AG04450 (cell line): ENCODE measurements at regions not wholly inside any gene's neighbourhood (a gene's known extent, or its start where the extent isn't known, plus 50 kb on each side); places are given as distances from the start of the nearest gene placed in this dataset.

Experiments used
- CTCF ChIA-PET: fragments of 300-600, 350-600 bp; formaldehyde crosslinking; extraction: SDS; loops from one replicate; lab custom pipeline; 2022; ENCODE audit warnings: antibody characterized with exemption, inconsistent platforms; lab: Charles Lee
- POLR2A ChIA-PET: fragments of 350-600 bp; formaldehyde crosslinking; extraction: SDS; loops from one replicate; lab custom pipeline; 2021; ENCODE audit warnings: antibody characterized with exemption, inconsistent platforms; lab: Yijun Ruan, JAX
- DNase-seq: peaks from one replicate; pipeline ENCODE4 v3.0.0-alpha.2; 2011; ENCODE audit warnings: low read depth, low spot score
- H3K27ac ChIP-seq: one replicate; pipeline ENCODE4 v1.5.1; 2012; ENCODE audit warnings: low read depth, low read length, control low read depth
- H3K27me3 ChIP-seq: one replicate; pipeline ENCODE4 v1.6.0; 2012; ENCODE audit warnings: low read length; ENCODE audit not compliant: control insufficient read depth, insufficient read depth
- H3K4me3 ChIP-seq: 2 replicates; pipeline ENCODE4 v1.5.1; 2011; ENCODE audit warnings: mild to moderate bottlenecking, low read depth, low read length, control low read depth
- H3K9me3 ChIP-seq: 2 replicates; pipeline ENCODE4 v1.5.1; 2012; ENCODE audit warnings: low read length; ENCODE audit not compliant: control insufficient read depth, insufficient read depth
- TF ChIP-seq, protein P1 (sequence below): IDR thresholded peaks from 2 replicates; pipeline ENCODE4 v1.5.1; 2011; ENCODE audit warnings: low read depth, low read length, control low read depth, inconsistent platforms

DNA sequence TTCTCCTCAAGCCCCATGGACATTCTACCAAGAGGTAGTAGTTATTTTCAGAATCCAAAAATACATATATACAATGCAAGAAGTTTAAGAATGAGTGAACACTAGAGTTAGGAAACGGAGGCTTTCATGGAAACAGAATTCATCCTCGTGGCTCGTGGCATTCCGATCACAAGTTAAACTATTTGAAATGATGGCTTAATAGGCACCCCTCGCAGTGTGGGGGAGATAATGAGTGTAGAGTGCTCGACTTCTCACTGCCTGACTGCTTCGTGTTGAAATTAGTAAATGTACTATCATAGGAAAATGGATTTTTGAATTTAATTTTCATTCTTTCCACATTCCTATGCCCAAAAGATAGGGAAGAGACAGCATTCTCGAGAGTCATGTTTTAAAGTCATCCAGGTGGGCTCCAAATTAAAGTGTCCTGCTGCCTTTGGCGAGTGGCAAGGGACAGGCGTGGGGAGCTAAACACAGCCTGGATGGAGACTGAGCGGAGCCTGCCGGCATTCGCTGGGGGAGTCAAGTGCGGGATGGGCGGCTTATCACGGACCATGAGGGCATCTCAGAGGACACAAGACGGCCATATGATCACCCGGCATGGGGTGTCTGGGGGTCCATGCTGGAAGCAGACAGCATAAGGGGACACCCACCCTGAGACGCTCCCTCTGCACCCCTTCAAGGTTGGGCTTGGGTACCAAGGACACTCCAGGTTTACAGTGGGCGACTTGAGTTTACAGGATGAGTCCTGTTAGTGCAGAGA, 165.2 kb downstream of the TEX29 start:
- peaks cover 69% of the 10 kb centered on the region for H3K9me3 ChIP-seq
- ChIA-PET POLR2A (no interaction called here), CTCF (no interaction called here)
- TF ChIP-seq, protein P1, sequence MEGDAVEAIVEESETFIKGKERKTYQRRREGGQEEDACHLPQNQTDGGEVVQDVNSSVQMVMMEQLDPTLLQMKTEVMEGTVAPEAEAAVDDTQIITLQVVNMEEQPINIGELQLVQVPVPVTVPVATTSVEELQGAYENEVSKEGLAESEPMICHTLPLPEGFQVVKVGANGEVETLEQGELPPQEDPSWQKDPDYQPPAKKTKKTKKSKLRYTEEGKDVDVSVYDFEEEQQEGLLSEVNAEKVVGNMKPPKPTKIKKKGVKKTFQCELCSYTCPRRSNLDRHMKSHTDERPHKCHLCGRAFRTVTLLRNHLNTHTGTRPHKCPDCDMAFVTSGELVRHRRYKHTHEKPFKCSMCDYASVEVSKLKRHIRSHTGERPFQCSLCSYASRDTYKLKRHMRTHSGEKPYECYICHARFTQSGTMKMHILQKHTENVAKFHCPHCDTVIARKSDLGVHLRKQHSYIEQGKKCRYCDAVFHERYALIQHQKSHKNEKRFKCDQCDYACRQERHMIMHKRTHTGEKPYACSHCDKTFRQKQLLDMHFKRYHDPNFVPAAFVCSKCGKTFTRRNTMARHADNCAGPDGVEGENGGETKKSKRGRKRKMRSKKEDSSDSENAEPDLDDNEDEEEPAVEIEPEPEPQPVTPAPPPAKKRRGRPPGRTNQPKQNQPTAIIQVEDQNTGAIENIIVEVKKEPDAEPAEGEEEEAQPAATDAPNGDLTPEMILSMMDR: no peak
- no peak overlapping the region for H3K4me3 ChIP-seq
- no peaks in the 10 kb centered on the region for H3K27me3 ChIP-seq
- H3K27ac ChIP-seq: no peak overlapping the region
- DNase-seq: no peak

DNA sequence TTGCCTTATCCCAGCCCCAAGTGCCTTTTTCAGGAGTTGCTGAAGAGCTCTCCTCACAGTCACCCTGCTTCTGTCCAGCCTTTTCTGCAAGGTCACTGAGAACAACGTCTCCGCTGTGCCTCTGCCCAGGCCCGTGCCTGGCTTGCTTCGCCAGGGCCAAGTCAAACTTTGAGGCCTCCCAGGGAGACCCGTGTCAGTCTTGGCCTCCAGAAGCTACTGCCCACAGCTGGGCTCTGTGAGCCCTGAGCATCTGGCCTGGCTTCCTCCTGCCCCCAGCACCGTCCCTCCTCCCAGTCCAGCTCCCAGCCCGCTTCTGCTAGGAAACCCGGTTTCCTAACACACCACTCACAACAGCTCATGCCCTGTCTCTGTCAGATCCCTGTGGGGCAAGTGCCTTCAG, 165.9 kb downstream of the TEX29 start:
- Histone ChIP-seq H3K27me3 (no peaks in the 10 kb centered on the region), H3K9me3 (peaks cover 69% of the 10 kb centered on the region), H3K27ac (no peak overlapping the region), H3K4me3 (no peak overlapping the region)
- CTCF ChIA-PET: interaction anchor here (0.6 kb wide), 1 partner anchor 412 kb away, joined by 3 read pairs; no protein-coding TSS in a partner anchor
- POLR2A ChIA-PET: no interaction called here
- TF ChIP-seq, protein P1: no peak
- no peak for DNase-seq

DNA sequence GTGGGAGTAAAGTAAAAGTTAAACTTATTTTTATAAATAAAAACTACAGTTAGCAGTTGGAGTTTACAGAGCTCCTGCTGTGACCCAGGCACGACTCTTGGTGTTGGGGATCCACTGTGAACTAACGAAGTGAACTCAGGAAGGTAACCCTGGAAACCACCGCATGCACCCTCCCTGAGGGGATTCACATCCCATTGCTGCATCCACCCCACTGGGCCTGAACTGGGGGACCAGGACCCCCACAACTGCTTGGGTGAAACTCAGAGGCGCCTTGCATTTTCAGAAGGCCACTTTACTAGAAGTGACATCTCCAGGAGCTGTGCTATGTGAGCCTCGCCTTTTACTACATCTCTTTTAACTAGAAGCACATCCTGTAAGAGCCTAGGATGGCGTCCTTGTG, 166.4 kb downstream of the TEX29 start:
- ChIA-PET CTCF (interaction anchor here (0.6 kb wide), 1 partner anchor 413 kb away, joined by 3 read pairs; no protein-coding TSS in a partner anchor), POLR2A (no interaction called here)
- TF ChIP-seq, protein P1: no peak
- no peak overlapping the region for H3K27ac ChIP-seq
- DNase-seq: no peak
- H3K9me3 ChIP-seq: peaks cover 74% of the 10 kb centered on the region
- H3K27me3 ChIP-seq: no peaks in the 10 kb centered on the region
- H3K4me3 ChIP-seq: no peak overlapping the region

DNA sequence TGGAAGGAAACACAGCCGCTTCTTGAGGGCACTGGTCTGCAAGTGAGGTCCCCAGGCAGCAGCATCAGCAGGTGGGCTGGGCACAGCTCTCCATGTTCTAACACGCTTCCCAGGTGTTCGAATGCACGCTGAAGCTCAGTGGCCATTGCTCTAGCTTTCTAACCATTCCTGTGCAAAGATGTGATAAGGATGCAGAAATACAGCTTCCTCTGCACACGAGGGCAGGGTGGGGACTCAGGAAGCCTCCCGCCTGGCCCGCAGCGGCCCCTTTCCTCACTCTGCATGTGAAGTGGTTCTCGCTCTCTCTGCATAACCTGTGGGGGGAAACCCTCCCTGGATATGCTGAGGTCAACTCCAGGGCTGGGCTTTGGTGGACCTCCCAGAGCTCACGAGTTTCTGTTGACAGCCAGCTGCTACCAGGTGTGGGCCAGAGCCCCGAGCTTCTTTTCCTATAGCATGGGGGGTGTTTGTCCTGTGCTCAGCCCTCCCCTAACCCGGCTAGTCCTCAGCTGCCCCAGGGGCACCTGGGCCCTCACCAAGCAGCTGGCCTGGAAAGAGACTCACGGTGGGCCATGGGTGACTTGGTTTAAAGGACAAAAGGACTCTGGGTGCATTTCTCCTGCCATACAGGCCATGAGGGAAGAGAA, 168.2 kb downstream of the TEX29 start:
- DNase-seq: no peak
- Histone ChIP-seq H3K27ac (no peak overlapping the region), H3K27me3 (no peaks in the 10 kb centered on the region), H3K4me3 (no peak overlapping the region), H3K9me3 (peaks cover 62% of the 10 kb centered on the region)
- CTCF ChIA-PET: no interaction called here
- TF ChIP-seq, protein P1: no peak
- POLR2A ChIA-PET: interaction anchor here (0.5 kb wide), 1 partner anchor 1878 kb away, joined by 14 read pairs; no protein-coding TSS in a partner anchor

DNA sequence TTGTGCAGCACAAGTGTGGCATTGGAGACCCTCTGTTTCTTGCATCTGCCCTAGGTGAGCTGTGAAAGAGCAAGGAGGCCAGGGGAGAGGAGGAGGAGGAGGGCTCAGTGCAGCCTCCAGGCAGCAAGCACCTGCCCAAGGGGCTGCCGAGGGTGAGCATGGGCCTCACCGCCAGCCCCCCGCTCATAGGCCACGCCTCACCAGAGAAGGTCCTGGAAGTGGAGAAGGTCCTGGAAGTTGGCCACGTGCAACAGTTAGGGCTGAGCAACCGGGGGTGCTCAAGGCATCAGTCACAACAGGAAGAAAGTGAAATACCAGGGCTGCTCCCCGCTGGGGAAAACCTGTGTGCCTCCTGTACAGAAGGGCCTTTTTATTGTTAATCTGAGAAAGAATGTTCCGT, 168.9 kb downstream of the TEX29 start:
- H3K27me3 ChIP-seq: no peaks in the 10 kb centered on the region
- ChIA-PET POLR2A (interaction anchor here (0.5 kb wide), 1 partner anchor 1877 kb away, joined by 14 read pairs; no protein-coding TSS in a partner anchor), CTCF (no interaction called here)
- no peak for DNase-seq
- peaks cover 56% of the 10 kb centered on the region for H3K9me3 ChIP-seq
- no peak overlapping the region for H3K4me3 ChIP-seq
- TF ChIP-seq, protein P1: no peak
- H3K27ac ChIP-seq: no peak overlapping the region
